B cell (primary cell): ENCODE measurements at regions not wholly inside any gene's neighbourhood (a gene's known extent, or its start where the extent isn't known, plus 50 kb on each side); places are given as distances from the start of the nearest gene placed in this dataset.

ENCODE experiments used
- ATAC-seq: fragments of 200-7000 bp; cut with Tn5 transposase; one replicate; pipeline ENCODE4 v1.10.0; 2021; ENCODE audit warnings: low read depth, mild to moderate bottlenecking, moderate number of reproducible peaks, moderate library complexity
- CTCF ChIA-PET: fragments of 350-600 bp; sonication (Branson Sonifier 250); formaldehyde crosslinking; loops from one replicate; lab custom pipeline; 2021; ENCODE audit warnings: antibody characterized with exemption, inconsistent platforms; lab: Charles Lee
- POLR2A ChIA-PET: fragments of 350-600 bp; sonication (Branson Sonifier 250); formaldehyde crosslinking; loops from one replicate; lab custom pipeline; 2021; ENCODE audit warnings: antibody characterized with exemption; lab: Charles Lee
- DNase-seq: peaks from one replicate; pipeline ENCODE4 v3.0.0; 2013
- H2AFZ ChIP-seq: 2 replicates; pipeline ENCODE4 v1.6.1; 2012; ENCODE audit warnings: mild to moderate bottlenecking, low read depth, low read length; ENCODE audit not compliant: insufficient read depth, poor library complexity, severe bottlenecking
- H3K27ac ChIP-seq, 2 donors: 1 replicate in 1 of 2; 2 replicates in 1 of 2; pipeline ENCODE4 v1.5.1; 2012 to 2013; ENCODE audit warnings: low read length in 2 of 2, mild to moderate bottlenecking in 2 of 2, moderate library complexity in 1 of 2
- H3K27me3 ChIP-seq, 4 experiments: fragments of 200-600 bp in 1 of 4; sonication (generic) in 1 of 4; replicated peaks in 1 of 4; 1 replicate in 2 of 4; 2 replicates in 2 of 4; pipeline versions ENCODE4 v1.6.1 to v1.7.0; 2013 to 2016; ENCODE audit warnings: low read length in 3 of 4, mild to moderate bottlenecking in 2 of 4, mixed read lengths in 1 of 4, moderate library complexity in 1 of 4; ENCODE audit not compliant: insufficient read depth in 4 of 4, control insufficient read depth in 3 of 4; ENCODE audit errors: control extremely low read depth in 1 of 4
- H3K36me3 ChIP-seq, 2 experiments: replicated peaks in 1 of 2; 1 replicate in 1 of 2; 2 replicates in 1 of 2; pipeline versions ENCODE4 v1.6.1 to v1.7.1; 2013; ENCODE audit warnings: low read length in 1 of 2; ENCODE audit not compliant: insufficient read depth in 2 of 2, control insufficient read depth in 1 of 2; ENCODE audit errors: control extremely low read depth in 1 of 2, extremely low read depth in 1 of 2
- H3K4me1 ChIP-seq, 2 donors: fragments of 200-600 bp in 1 of 2; sonication (generic) in 1 of 2; 1 replicate in 1 of 2; 2 replicates in 1 of 2; pipeline versions ENCODE4 v1.5.1 to v1.6.1; 2013 to 2017; ENCODE audit warnings: low read length in 2 of 2; ENCODE audit not compliant: control insufficient read depth in 2 of 2, insufficient read depth in 2 of 2
- H3K4me2 ChIP-seq: replicated peaks from 2 replicates; pipeline ENCODE3; 2012; ENCODE audit warnings: mild to moderate bottlenecking, low read depth, low read length; ENCODE audit not compliant: poor library complexity, severe bottlenecking
- H3K4me3 ChIP-seq, 5 experiments: fragments of 200-600 bp in 1 of 5; sonication (generic) in 1 of 5; 1 replicate in 3 of 5; 2 replicates in 2 of 5; pipeline versions ENCODE4 v1.5.1 to v1.7.0; 2011 to 2016; ENCODE audit warnings: low read length in 4 of 5, mild to moderate bottlenecking in 4 of 5, low read depth in 2 of 5, control low read depth in 1 of 5, moderate library complexity in 1 of 5; ENCODE audit not compliant: insufficient read depth in 1 of 5; ENCODE audit errors: control extremely low read depth in 1 of 5, extremely low read depth in 1 of 5
- H3K79me2 ChIP-seq: fragments of 200-600 bp; sonication (generic); one replicate; pipeline ENCODE4 v1.6.0; 2016; ENCODE audit warnings: low read length; ENCODE audit not compliant: control insufficient read depth, insufficient read depth
- H3K9ac ChIP-seq: fragments of 200-600 bp; sonication (generic); 2 replicates; pipeline ENCODE4 v1.6.1; 2017; ENCODE audit warnings: mild to moderate bottlenecking, low read length, moderate library complexity
- H3K9me3 ChIP-seq, 3 donors: one replicate each; pipeline versions ENCODE4 v1.6.1 to v1.7.1; 2013; ENCODE audit warnings: low read length in 2 of 3; ENCODE audit not compliant: control insufficient read depth in 2 of 3, insufficient read depth in 1 of 3; ENCODE audit errors: control extremely low read depth in 1 of 3
- H4K20me1 ChIP-seq: 2 replicates; pipeline ENCODE4 v1.6.0; 2012; ENCODE audit warnings: mild to moderate bottlenecking, low read length; ENCODE audit not compliant: insufficient read depth, control insufficient read depth, poor library complexity, severe bottlenecking
- H3K27ac Mint-ChIP-seq: one replicate; pipeline ENCODE4 v1.8.0; 2021; ENCODE audit warnings: mixed read lengths
- H3K27me3 Mint-ChIP-seq: one replicate; pipeline ENCODE4 v1.8.0; 2021; ENCODE audit warnings: mixed read lengths
- H3K4me1 Mint-ChIP-seq: one replicate; pipeline ENCODE4 v1.8.0; 2021; ENCODE audit warnings: mixed read lengths
- H3K4me3 Mint-ChIP-seq: one replicate; pipeline ENCODE4 v1.8.0; 2021; ENCODE audit warnings: mixed read lengths
- H3K9me3 Mint-ChIP-seq: one replicate; pipeline ENCODE4 v1.8.0; 2022; ENCODE audit warnings: mixed read lengths; ENCODE audit not compliant: insufficient read depth
- EZH2 ChIP-seq: IDR thresholded peaks from 2 replicates; pipeline ENCODE4 v1.6.1; 2012; ENCODE audit warnings: borderline replicate concordance, low read depth, mild to moderate bottlenecking, moderate library complexity, low read length; ENCODE audit not compliant: insufficient read depth, poor library complexity, severe bottlenecking
- WGBS: methylation state at CpG from one replicate; pipeline ENCODE4 v1.1.5; 2013; ENCODE audit warnings: missing lambda C conversion rate; ENCODE audit not compliant: insufficient coverage; 5-methylcytosine and 5-hydroxymethylcytosine counted together
- intact Hi-C: fragments of 100-400 bp; cut with micrococcal nuclease; formaldehyde crosslinking; loops from one replicate; pipeline ENCODE4 v1.10.0; 2022
- TF ChIP-seq, protein P1 (sequence below): fragments of 200-600 bp; IDR thresholded peaks from one replicate; pipeline ENCODE4 v1.8.0; 2022; ENCODE audit warnings: antibody characterized with exemption, mild to moderate bottlenecking

DNA sequence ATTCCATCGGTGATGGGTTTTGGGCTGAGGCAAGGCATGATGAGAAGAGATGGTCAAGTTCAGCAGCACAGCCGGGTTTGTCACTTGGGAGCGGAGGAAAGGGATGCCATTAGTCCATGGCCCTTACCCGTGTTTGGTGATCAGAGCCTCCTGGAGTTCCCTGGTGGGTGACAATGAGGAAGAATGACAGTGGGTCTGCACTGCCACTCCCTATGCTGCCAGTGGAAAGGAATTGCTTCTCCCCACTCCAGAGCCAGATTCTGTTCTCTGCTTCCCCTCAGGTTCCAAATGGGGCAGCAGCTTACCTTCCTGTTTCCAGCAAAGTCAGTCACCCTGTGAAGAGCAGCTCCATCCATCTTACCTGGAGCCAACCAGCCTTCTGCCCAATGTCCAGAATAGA lies 393.1 kb downstream of the PTPRU start:
- no peak overlapping the region for H2AFZ ChIP-seq
- intact Hi-C loops = no loop called here
- H3K79me2 ChIP-seq = no peaks in the 10 kb centered on the region
- POLR2A ChIA-PET = no interaction called here
- H3K4me3 ChIP-seq = no peak overlapping the region
- H3K27ac ChIP-seq = no peak overlapping the region
- no peaks in the 10 kb centered on the region for H3K4me1 ChIP-seq
- H3K27ac Mint-ChIP-seq = no peak overlapping the region
- no peaks in the 10 kb centered on the region for H3K27me3 ChIP-seq
- TF ChIP-seq EZH2 = no peak
- TF ChIP-seq, protein P1, sequence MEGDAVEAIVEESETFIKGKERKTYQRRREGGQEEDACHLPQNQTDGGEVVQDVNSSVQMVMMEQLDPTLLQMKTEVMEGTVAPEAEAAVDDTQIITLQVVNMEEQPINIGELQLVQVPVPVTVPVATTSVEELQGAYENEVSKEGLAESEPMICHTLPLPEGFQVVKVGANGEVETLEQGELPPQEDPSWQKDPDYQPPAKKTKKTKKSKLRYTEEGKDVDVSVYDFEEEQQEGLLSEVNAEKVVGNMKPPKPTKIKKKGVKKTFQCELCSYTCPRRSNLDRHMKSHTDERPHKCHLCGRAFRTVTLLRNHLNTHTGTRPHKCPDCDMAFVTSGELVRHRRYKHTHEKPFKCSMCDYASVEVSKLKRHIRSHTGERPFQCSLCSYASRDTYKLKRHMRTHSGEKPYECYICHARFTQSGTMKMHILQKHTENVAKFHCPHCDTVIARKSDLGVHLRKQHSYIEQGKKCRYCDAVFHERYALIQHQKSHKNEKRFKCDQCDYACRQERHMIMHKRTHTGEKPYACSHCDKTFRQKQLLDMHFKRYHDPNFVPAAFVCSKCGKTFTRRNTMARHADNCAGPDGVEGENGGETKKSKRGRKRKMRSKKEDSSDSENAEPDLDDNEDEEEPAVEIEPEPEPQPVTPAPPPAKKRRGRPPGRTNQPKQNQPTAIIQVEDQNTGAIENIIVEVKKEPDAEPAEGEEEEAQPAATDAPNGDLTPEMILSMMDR = no peak
- CTCF ChIA-PET = no interaction called here
- H3K9me3 ChIP-seq = peaks cover 0 to 17% (median 0%) of the 10 kb centered on the region in 3 donors
- no peak for DNase-seq
- peaks cover 2% of the 10 kb centered on the region for H3K9me3 Mint-ChIP-seq
- H4K20me1 ChIP-seq = no peaks in the 10 kb centered on the region
- no peaks in the 10 kb centered on the region for H3K4me1 Mint-ChIP-seq
- no peaks in the 10 kb centered on the region for H3K36me3 ChIP-seq
- WGBS = 73% methylated on average over 4 of the region's 4 CpGs
- ATAC-seq = no peak
- peaks cover 14% of the 10 kb centered on the region for H3K27me3 Mint-ChIP-seq
- H3K4me3 Mint-ChIP-seq = no peak overlapping the region
- no peak overlapping the region for H3K4me2 ChIP-seq
- no peak overlapping the region for H3K9ac ChIP-seq

- Histone ChIP-seq H3K27ac (no peak overlapping the region), H3K4me2 (no peak overlapping the region), H3K79me2 (no peaks in the 10 kb centered on the region), H3K27me3 (no peaks in the 10 kb centered on the region), H3K9me3 (peaks cover 0 to 17% (median 0%) of the 10 kb centered on the region in 3 donors), H4K20me1 (no peaks in the 10 kb centered on the region), H3K36me3 (no peaks in the 10 kb centered on the region), H3K9ac (no peak overlapping the region), H3K4me3 (no peak overlapping the region), H3K4me1 (no peaks in the 10 kb centered on the region), H2AFZ (no peak overlapping the region)
- WGBS = 93% methylated on average over 1 of the region's 2 CpGs
- ATAC-seq = no peak
- Mint-ChIP-seq H3K9me3 (peaks cover 2% of the 10 kb centered on the region), H3K4me3 (no peak overlapping the region), H3K4me1 (no peaks in the 10 kb centered on the region), H3K27ac (no peak overlapping the region), H3K27me3 (peaks cover 12% of the 10 kb centered on the region)
- ChIA-PET POLR2A (no interaction called here), CTCF (no interaction called here)
- intact Hi-C loops = no loop called here
- no peak for DNase-seq
- TF ChIP-seq, protein P1 = no peak
- TF ChIP-seq EZH2 = no peak
These were observed 391.9 kb downstream of the PTPRU start for GRCh38 chr1:29628190-29628589.
